Panc1 (cell line): ENCODE measurements at regions not wholly inside any gene's neighbourhood (a gene's known extent, or its start where the extent isn't known, plus 50 kb on each side); places are given as distances from the start of the nearest gene placed in this dataset.

Source experiments
- ATAC-seq: fragments of 200-7000 bp; cut with Tn5 transposase; 2 replicates; pipeline ENCODE4 v1.9.1; 2020; ENCODE audit warnings: mild to moderate bottlenecking, moderate library complexity
- BruUV-seq: library from RNA; stranded (reverse); fragments of 400-500 nt; replicated peaks from 2 replicates; lab custom pipeline; 2021; lab: Mats Ljungman, UMichigan
- CTCF ChIA-PET: fragments of 300-600 bp; sonication (Branson Sonifier 250); formaldehyde crosslinking; loops from one replicate; lab custom pipeline; 2022; ENCODE audit warnings: antibody characterized with exemption; lab: Charles Lee
- POLR2A ChIA-PET: fragments of 300-600 bp; sonication (Branson Sonifier 250); formaldehyde crosslinking; loops from one replicate; lab custom pipeline; 2022; ENCODE audit warnings: antibody characterized with exemption; lab: Charles Lee
- DNase-seq: peaks from one replicate; pipeline ENCODE4 v3.0.0-alpha.2; 2010; ENCODE audit warnings: low read depth, low spot score
- H3K27ac ChIP-seq: 2 replicates; pipeline ENCODE4 v1.5.1; 2011; ENCODE audit warnings: mild to moderate bottlenecking, low read length, inconsistent platforms
- H3K27me3 ChIP-seq: fragments of 200-500 bp; sonication (Bioruptor generic); 2 replicates; pipeline ENCODE4 v1.6.0; 2014; ENCODE audit warnings: low read length, inconsistent platforms; ENCODE audit not compliant: control insufficient read depth, insufficient read depth
- H3K36me3 ChIP-seq: fragments of 200-500 bp; sonication (Bioruptor generic); 2 replicates; pipeline ENCODE4 v1.5.1; 2014; ENCODE audit warnings: inconsistent platforms, mild to moderate bottlenecking, low read length, moderate library complexity; ENCODE audit not compliant: control insufficient read depth, insufficient read depth
- H3K4me1 ChIP-seq: 2 replicates; pipeline ENCODE4 v1.5.1; 2011; ENCODE audit warnings: inconsistent platforms, mild to moderate bottlenecking, low read length, moderate library complexity; ENCODE audit not compliant: control insufficient read depth, insufficient read depth
- H3K4me3 ChIP-seq, 2 experiments: 2 replicates each; pipeline ENCODE4 v1.5.1; 2011 to 2012; ENCODE audit warnings: low read depth in 2 of 2, low read length in 2 of 2, mild to moderate bottlenecking in 2 of 2, inconsistent platforms in 1 of 2, moderate library complexity in 1 of 2
- H3K9me3 ChIP-seq: fragments of 200-500 bp; sonication (Bioruptor generic); 2 replicates; pipeline ENCODE4 v1.5.1; 2014; ENCODE audit warnings: low read depth, mild to moderate bottlenecking, inconsistent platforms, low read length, moderate library complexity; ENCODE audit not compliant: control insufficient read depth, insufficient read depth
- POLR2AphosphoS5 ChIP-seq: IDR thresholded peaks from 2 replicates; pipeline ENCODE4 v1.6.1; 2012; ENCODE audit warnings: mild to moderate bottlenecking, low read depth, low read length, moderate library complexity
- SIN3A ChIP-seq: IDR thresholded peaks from 2 replicates; pipeline ENCODE4 v1.6.1; 2012; ENCODE audit warnings: low read depth, mild to moderate bottlenecking, low read length, moderate library complexity, borderline replicate concordance; ENCODE audit not compliant: insufficient read depth
- TCF7L2 ChIP-seq: IDR thresholded peaks from 2 replicates; pipeline ENCODE4 v1.6.1; 2011; ENCODE audit warnings: mild to moderate bottlenecking, low read depth, low read length, inconsistent platforms
- in situ Hi-C: cut with HindIII; loops from 2 replicates; pipeline ENCODE4 v1.10.0; 2016; ENCODE audit warnings: low sequenced_read_pairs, low pct_unique_long_range_greater_than_20kb
- intact Hi-C: fragments of 100-400 bp; cut with micrococcal nuclease; formaldehyde crosslinking; loops from one replicate; pipeline ENCODE4 v1.10.0; 2022; ENCODE audit not compliant: unreplicated experiment
- TF ChIP-seq, protein P1 (sequence below): fragments of 450-650 bp; IDR thresholded peaks from 2 replicates; pipeline ENCODE4 v1.5.1; 2017; ENCODE audit warnings: mild to moderate bottlenecking
- TF ChIP-seq, protein P2 (sequence below), 2 experiments: IDR thresholded peaks; 2 replicates each; pipeline ENCODE4 v1.6.1; 2011 to 2012; ENCODE audit warnings: low read depth in 2 of 2, control low read depth in 1 of 2, low read length in 1 of 2, mild to moderate bottlenecking in 1 of 2, moderate library complexity in 1 of 2; ENCODE audit not compliant: insufficient read depth in 1 of 2

DNA sequence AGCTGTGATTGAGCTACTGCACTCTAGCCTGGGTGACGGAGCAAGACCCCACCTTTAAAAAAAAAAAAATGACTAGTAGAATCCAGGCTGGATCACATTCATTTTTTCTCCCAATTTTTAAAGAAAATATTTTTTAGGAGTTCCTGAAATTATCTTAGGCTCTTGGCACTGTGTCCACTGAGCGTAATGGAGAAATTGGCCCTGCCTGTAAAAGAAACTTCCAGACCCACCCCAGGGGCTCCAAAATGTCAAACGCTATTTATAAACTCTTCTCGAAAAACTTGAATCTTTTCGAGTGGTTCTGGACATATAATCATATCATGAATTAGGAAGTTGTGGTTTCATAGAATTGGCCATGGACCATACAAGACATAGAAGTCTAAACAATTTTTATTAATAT, 300.2 kb upstream of the RGMA start:
- no peak overlapping the region for H3K4me3 ChIP-seq
- ChIA-PET CTCF (no interaction called here), POLR2A (no interaction called here)
- H3K4me1 ChIP-seq: no peaks in the 10 kb centered on the region
- in situ Hi-C loops: no loop called here
- ATAC-seq: no peak
- H3K36me3 ChIP-seq: no peaks in the 10 kb centered on the region
- TF ChIP-seq TCF7L2 (no peak), SIN3A (no peak), POLR2AphosphoS5 (no peak)
- TF ChIP-seq, protein P1, sequence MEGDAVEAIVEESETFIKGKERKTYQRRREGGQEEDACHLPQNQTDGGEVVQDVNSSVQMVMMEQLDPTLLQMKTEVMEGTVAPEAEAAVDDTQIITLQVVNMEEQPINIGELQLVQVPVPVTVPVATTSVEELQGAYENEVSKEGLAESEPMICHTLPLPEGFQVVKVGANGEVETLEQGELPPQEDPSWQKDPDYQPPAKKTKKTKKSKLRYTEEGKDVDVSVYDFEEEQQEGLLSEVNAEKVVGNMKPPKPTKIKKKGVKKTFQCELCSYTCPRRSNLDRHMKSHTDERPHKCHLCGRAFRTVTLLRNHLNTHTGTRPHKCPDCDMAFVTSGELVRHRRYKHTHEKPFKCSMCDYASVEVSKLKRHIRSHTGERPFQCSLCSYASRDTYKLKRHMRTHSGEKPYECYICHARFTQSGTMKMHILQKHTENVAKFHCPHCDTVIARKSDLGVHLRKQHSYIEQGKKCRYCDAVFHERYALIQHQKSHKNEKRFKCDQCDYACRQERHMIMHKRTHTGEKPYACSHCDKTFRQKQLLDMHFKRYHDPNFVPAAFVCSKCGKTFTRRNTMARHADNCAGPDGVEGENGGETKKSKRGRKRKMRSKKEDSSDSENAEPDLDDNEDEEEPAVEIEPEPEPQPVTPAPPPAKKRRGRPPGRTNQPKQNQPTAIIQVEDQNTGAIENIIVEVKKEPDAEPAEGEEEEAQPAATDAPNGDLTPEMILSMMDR: no peak
- TF ChIP-seq, protein P2, sequence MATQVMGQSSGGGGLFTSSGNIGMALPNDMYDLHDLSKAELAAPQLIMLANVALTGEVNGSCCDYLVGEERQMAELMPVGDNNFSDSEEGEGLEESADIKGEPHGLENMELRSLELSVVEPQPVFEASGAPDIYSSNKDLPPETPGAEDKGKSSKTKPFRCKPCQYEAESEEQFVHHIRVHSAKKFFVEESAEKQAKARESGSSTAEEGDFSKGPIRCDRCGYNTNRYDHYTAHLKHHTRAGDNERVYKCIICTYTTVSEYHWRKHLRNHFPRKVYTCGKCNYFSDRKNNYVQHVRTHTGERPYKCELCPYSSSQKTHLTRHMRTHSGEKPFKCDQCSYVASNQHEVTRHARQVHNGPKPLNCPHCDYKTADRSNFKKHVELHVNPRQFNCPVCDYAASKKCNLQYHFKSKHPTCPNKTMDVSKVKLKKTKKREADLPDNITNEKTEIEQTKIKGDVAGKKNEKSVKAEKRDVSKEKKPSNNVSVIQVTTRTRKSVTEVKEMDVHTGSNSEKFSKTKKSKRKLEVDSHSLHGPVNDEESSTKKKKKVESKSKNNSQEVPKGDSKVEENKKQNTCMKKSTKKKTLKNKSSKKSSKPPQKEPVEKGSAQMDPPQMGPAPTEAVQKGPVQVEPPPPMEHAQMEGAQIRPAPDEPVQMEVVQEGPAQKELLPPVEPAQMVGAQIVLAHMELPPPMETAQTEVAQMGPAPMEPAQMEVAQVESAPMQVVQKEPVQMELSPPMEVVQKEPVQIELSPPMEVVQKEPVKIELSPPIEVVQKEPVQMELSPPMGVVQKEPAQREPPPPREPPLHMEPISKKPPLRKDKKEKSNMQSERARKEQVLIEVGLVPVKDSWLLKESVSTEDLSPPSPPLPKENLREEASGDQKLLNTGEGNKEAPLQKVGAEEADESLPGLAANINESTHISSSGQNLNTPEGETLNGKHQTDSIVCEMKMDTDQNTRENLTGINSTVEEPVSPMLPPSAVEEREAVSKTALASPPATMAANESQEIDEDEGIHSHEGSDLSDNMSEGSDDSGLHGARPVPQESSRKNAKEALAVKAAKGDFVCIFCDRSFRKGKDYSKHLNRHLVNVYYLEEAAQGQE (IDR thresholded peaks at IDR 0.05; ENCODE audit: insufficient read depth in 1 of 2, low read depth in 2 of 2, low read length in 1 of 2): no peak
- no peaks in the 10 kb centered on the region for H3K9me3 ChIP-seq
- intact Hi-C loops: no loop called here
- H3K27me3 ChIP-seq: no peaks in the 10 kb centered on the region
- BruUV-seq: no TSS peak
- no peak for DNase-seq
- H3K27ac ChIP-seq: no peak overlapping the region

DNA sequence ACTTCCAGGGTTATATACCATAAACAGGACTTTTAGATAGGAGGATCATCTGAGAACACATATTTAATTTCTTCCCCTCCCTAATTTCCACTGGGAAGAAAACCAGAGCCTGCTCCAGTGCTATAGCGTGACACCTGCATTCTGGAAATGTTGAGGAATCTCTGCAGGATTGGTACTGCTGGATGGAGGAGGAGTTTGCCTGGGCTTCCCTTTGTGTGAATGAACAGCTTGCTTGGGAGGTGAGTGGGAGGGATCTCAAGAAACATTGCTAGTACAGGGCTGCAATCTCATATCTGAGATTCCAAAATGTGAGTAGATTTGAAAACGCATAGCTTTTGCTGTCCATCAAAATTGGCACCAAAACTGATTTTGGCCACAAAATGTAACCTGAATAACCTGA, 295.9 kb upstream of the RGMA start:
- Histone ChIP-seq H3K4me1 (no peaks in the 10 kb centered on the region), H3K9me3 (no peaks in the 10 kb centered on the region), H3K27ac (no peak overlapping the region), H3K27me3 (no peaks in the 10 kb centered on the region; the same call in 1 of the 2 replicates), H3K4me3 (no peak overlapping the region), H3K36me3 (no peaks in the 10 kb centered on the region)
- DNase-seq (no peak), ATAC-seq (no peak)
- CTCF ChIA-PET: no interaction called here
- POLR2A ChIA-PET: no interaction called here
- intact Hi-C loops (no loop called here), in situ Hi-C loops (no loop called here)
- TF ChIP-seq, protein P1: no peak
- TF ChIP-seq SIN3A: no peak
- no peak for TF ChIP-seq TCF7L2
- TF ChIP-seq, protein P2 (IDR thresholded peaks at IDR 0.05; ENCODE audit: insufficient read depth in 1 of 2, low read depth in 2 of 2, low read length in 1 of 2): no peak
- no peak for TF ChIP-seq POLR2AphosphoS5
- BruUV-seq: no TSS peak
